B cell (primary cell): ENCODE measurements at regions not wholly inside any gene's neighbourhood (a gene's known extent, or its start where the extent isn't known, plus 50 kb on each side); places are given as distances from the start of the nearest gene placed in this dataset.

ENCODE experiments used
- ATAC-seq: fragments of 200-7000 bp; cut with Tn5 transposase; one replicate; pipeline ENCODE4 v1.10.0; 2021; ENCODE audit warnings: low read depth, mild to moderate bottlenecking, moderate number of reproducible peaks, moderate library complexity
- CTCF ChIA-PET: fragments of 350-600 bp; sonication (Branson Sonifier 250); formaldehyde crosslinking; loops from one replicate; lab custom pipeline; 2021; ENCODE audit warnings: antibody characterized with exemption, inconsistent platforms; lab: Charles Lee
- POLR2A ChIA-PET: fragments of 350-600 bp; sonication (Branson Sonifier 250); formaldehyde crosslinking; loops from one replicate; lab custom pipeline; 2021; ENCODE audit warnings: antibody characterized with exemption; lab: Charles Lee
- DNase-seq: peaks from one replicate; pipeline ENCODE4 v3.0.0; 2013
- H2AFZ ChIP-seq: 2 replicates; pipeline ENCODE4 v1.6.1; 2012; ENCODE audit warnings: mild to moderate bottlenecking, low read depth, low read length; ENCODE audit not compliant: insufficient read depth, poor library complexity, severe bottlenecking
- H3K27ac ChIP-seq, 2 donors: 1 replicate in 1 of 2; 2 replicates in 1 of 2; pipeline ENCODE4 v1.5.1; 2012 to 2013; ENCODE audit warnings: low read length in 2 of 2, mild to moderate bottlenecking in 2 of 2, moderate library complexity in 1 of 2
- H3K27me3 ChIP-seq, 4 experiments: fragments of 200-600 bp in 1 of 4; sonication (generic) in 1 of 4; replicated peaks in 1 of 4; 1 replicate in 2 of 4; 2 replicates in 2 of 4; pipeline versions ENCODE4 v1.6.1 to v1.7.0; 2013 to 2016; ENCODE audit warnings: low read length in 3 of 4, mild to moderate bottlenecking in 2 of 4, mixed read lengths in 1 of 4, moderate library complexity in 1 of 4; ENCODE audit not compliant: insufficient read depth in 4 of 4, control insufficient read depth in 3 of 4; ENCODE audit errors: control extremely low read depth in 1 of 4
- H3K36me3 ChIP-seq, 2 experiments: replicated peaks in 1 of 2; 1 replicate in 1 of 2; 2 replicates in 1 of 2; pipeline versions ENCODE4 v1.6.1 to v1.7.1; 2013; ENCODE audit warnings: low read length in 1 of 2; ENCODE audit not compliant: insufficient read depth in 2 of 2, control insufficient read depth in 1 of 2; ENCODE audit errors: control extremely low read depth in 1 of 2, extremely low read depth in 1 of 2
- H3K4me1 ChIP-seq, 2 donors: fragments of 200-600 bp in 1 of 2; sonication (generic) in 1 of 2; 1 replicate in 1 of 2; 2 replicates in 1 of 2; pipeline versions ENCODE4 v1.5.1 to v1.6.1; 2013 to 2017; ENCODE audit warnings: low read length in 2 of 2; ENCODE audit not compliant: control insufficient read depth in 2 of 2, insufficient read depth in 2 of 2
- H3K4me2 ChIP-seq: replicated peaks from 2 replicates; pipeline ENCODE3; 2012; ENCODE audit warnings: mild to moderate bottlenecking, low read depth, low read length; ENCODE audit not compliant: poor library complexity, severe bottlenecking
- H3K4me3 ChIP-seq, 5 experiments: fragments of 200-600 bp in 1 of 5; sonication (generic) in 1 of 5; 1 replicate in 3 of 5; 2 replicates in 2 of 5; pipeline versions ENCODE4 v1.5.1 to v1.7.0; 2011 to 2016; ENCODE audit warnings: low read length in 4 of 5, mild to moderate bottlenecking in 4 of 5, low read depth in 2 of 5, control low read depth in 1 of 5, moderate library complexity in 1 of 5; ENCODE audit not compliant: insufficient read depth in 1 of 5; ENCODE audit errors: control extremely low read depth in 1 of 5, extremely low read depth in 1 of 5
- H3K79me2 ChIP-seq: fragments of 200-600 bp; sonication (generic); one replicate; pipeline ENCODE4 v1.6.0; 2016; ENCODE audit warnings: low read length; ENCODE audit not compliant: control insufficient read depth, insufficient read depth
- H3K9ac ChIP-seq: fragments of 200-600 bp; sonication (generic); 2 replicates; pipeline ENCODE4 v1.6.1; 2017; ENCODE audit warnings: mild to moderate bottlenecking, low read length, moderate library complexity
- H3K9me3 ChIP-seq, 3 donors: one replicate each; pipeline versions ENCODE4 v1.6.1 to v1.7.1; 2013; ENCODE audit warnings: low read length in 2 of 3; ENCODE audit not compliant: control insufficient read depth in 2 of 3, insufficient read depth in 1 of 3; ENCODE audit errors: control extremely low read depth in 1 of 3
- H4K20me1 ChIP-seq: 2 replicates; pipeline ENCODE4 v1.6.0; 2012; ENCODE audit warnings: mild to moderate bottlenecking, low read length; ENCODE audit not compliant: insufficient read depth, control insufficient read depth, poor library complexity, severe bottlenecking
- H3K27ac Mint-ChIP-seq: one replicate; pipeline ENCODE4 v1.8.0; 2021; ENCODE audit warnings: mixed read lengths
- H3K27me3 Mint-ChIP-seq: one replicate; pipeline ENCODE4 v1.8.0; 2021; ENCODE audit warnings: mixed read lengths
- H3K4me1 Mint-ChIP-seq: one replicate; pipeline ENCODE4 v1.8.0; 2021; ENCODE audit warnings: mixed read lengths
- H3K4me3 Mint-ChIP-seq: one replicate; pipeline ENCODE4 v1.8.0; 2021; ENCODE audit warnings: mixed read lengths
- H3K9me3 Mint-ChIP-seq: one replicate; pipeline ENCODE4 v1.8.0; 2022; ENCODE audit warnings: mixed read lengths; ENCODE audit not compliant: insufficient read depth
- EZH2 ChIP-seq: IDR thresholded peaks from 2 replicates; pipeline ENCODE4 v1.6.1; 2012; ENCODE audit warnings: borderline replicate concordance, low read depth, mild to moderate bottlenecking, moderate library complexity, low read length; ENCODE audit not compliant: insufficient read depth, poor library complexity, severe bottlenecking
- WGBS: methylation state at CpG from one replicate; pipeline ENCODE4 v1.1.5; 2013; ENCODE audit warnings: missing lambda C conversion rate; ENCODE audit not compliant: insufficient coverage; 5-methylcytosine and 5-hydroxymethylcytosine counted together
- intact Hi-C: fragments of 100-400 bp; cut with micrococcal nuclease; formaldehyde crosslinking; loops from one replicate; pipeline ENCODE4 v1.10.0; 2022
- TF ChIP-seq, protein P1 (sequence below): fragments of 200-600 bp; IDR thresholded peaks from one replicate; pipeline ENCODE4 v1.8.0; 2022; ENCODE audit warnings: antibody characterized with exemption, mild to moderate bottlenecking

DNA sequence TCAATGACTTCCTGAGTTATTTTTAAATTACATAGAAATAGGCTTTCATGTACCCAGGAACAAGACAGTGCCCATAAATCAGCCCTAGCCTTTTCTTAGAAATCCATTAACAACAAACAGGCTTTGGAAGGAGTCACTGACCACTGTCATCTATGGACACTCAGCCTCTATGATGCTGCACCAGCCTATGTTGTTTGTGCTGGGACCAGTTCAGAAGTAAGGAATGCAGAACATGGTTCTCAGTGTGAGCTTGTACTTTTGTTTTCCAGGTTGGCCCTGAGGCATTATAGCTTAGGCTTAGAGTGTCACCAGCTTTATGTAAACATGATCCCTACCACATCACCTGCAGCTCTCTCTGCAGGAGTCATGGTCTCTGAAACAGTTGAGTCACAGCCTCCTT, 335.7 kb upstream of the CDH7 start:
- CTCF ChIA-PET = no interaction called here
- no peak for ATAC-seq

DNA sequence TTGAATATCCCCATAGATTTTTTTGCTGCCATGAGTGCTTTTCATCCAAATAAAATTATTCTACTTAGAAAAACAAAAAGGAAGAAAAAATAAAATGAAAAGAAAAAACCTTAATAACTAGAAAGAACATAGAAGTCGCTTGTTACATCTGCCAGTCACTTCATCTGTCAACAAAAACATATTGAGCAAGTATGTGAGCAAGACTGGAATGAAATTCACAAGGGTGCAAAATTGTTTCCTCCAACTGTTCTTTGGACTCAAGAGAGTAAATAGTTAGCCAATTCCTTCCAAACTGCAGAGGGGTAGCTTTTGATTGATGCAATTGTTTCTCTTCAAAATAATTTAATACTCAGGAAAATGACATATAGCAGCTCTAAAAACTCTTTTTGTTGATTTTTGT, 336.3 kb upstream of the CDH7 start:
- H3K4me3 ChIP-seq = no peak overlapping the region
- no peaks in the 10 kb centered on the region for H3K9me3 ChIP-seq
- no peaks in the 10 kb centered on the region for H3K4me1 ChIP-seq
- H2AFZ ChIP-seq = no peak overlapping the region
- H3K9ac ChIP-seq = no peak overlapping the region
- Mint-ChIP-seq H3K27ac (no peak overlapping the region), H3K4me1 (no peaks in the 10 kb centered on the region), H3K27me3 (no peaks in the 10 kb centered on the region), H3K9me3 (peaks cover 3% of the 10 kb centered on the region), H3K4me3 (no peak overlapping the region)
- H3K79me2 ChIP-seq = no peaks in the 10 kb centered on the region
- POLR2A ChIA-PET = no interaction called here
- no peak for DNase-seq
- H3K4me2 ChIP-seq = no peak overlapping the region
- CTCF ChIA-PET = no interaction called here
- H3K36me3 ChIP-seq = no peaks in the 10 kb centered on the region
- ATAC-seq = no peak
- H3K27me3 ChIP-seq = no peaks in the 10 kb centered on the region
- no peak overlapping the region for H3K27ac ChIP-seq
- no CpG with 5 or more reads among the region's 1 CpG for WGBS
- TF ChIP-seq, protein P1, sequence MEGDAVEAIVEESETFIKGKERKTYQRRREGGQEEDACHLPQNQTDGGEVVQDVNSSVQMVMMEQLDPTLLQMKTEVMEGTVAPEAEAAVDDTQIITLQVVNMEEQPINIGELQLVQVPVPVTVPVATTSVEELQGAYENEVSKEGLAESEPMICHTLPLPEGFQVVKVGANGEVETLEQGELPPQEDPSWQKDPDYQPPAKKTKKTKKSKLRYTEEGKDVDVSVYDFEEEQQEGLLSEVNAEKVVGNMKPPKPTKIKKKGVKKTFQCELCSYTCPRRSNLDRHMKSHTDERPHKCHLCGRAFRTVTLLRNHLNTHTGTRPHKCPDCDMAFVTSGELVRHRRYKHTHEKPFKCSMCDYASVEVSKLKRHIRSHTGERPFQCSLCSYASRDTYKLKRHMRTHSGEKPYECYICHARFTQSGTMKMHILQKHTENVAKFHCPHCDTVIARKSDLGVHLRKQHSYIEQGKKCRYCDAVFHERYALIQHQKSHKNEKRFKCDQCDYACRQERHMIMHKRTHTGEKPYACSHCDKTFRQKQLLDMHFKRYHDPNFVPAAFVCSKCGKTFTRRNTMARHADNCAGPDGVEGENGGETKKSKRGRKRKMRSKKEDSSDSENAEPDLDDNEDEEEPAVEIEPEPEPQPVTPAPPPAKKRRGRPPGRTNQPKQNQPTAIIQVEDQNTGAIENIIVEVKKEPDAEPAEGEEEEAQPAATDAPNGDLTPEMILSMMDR = no peak
- no peak for TF ChIP-seq EZH2
- H4K20me1 ChIP-seq = no peaks in the 10 kb centered on the region
- intact Hi-C loops = no loop called here

More for the DNA sequence above, 335.7 kb upstream of the CDH7 start:
- Histone ChIP-seq H3K27ac (no peak overlapping the region), H3K27me3 (no peaks in the 10 kb centered on the region), H3K4me2 (no peak overlapping the region), H3K9me3 (no peaks in the 10 kb centered on the region), H3K36me3 (no peaks in the 10 kb centered on the region), H3K79me2 (no peaks in the 10 kb centered on the region), H4K20me1 (no peaks in the 10 kb centered on the region), H3K4me1 (no peaks in the 10 kb centered on the region), H3K4me3 (no peak overlapping the region), H2AFZ (no peak overlapping the region), H3K9ac (no peak overlapping the region)
- POLR2A ChIA-PET = no interaction called here
- Mint-ChIP-seq H3K9me3 (peaks cover 3% of the 10 kb centered on the region), H3K27me3 (no peaks in the 10 kb centered on the region), H3K4me3 (no peak overlapping the region), H3K4me1 (no peaks in the 10 kb centered on the region), H3K27ac (no peak overlapping the region)
- TF ChIP-seq, protein P1 = no peak
- no peak for TF ChIP-seq EZH2
- DNase-seq = no peak
- intact Hi-C loops = no loop called here
